Neuron (in vitro differentiated cells): ENCODE measurements at regions not wholly inside any gene's neighbourhood (a gene's known extent, or its start where the extent isn't known, plus 50 kb on each side); places are given as distances from the start of the nearest gene placed in this dataset.

Experiments used
- H2AFZ ChIP-seq: one replicate; pipeline ENCODE4 v1.6.1; 2013; ENCODE audit warnings: low read depth, mild to moderate bottlenecking, inconsistent platforms, low read length, moderate library complexity
- H3K27me3 ChIP-seq: one replicate; pipeline ENCODE4 v1.6.1; 2013; ENCODE audit warnings: low read length; ENCODE audit not compliant: insufficient read depth
- H3K36me3 ChIP-seq: one replicate; pipeline ENCODE4 v1.6.1; 2013; ENCODE audit warnings: low read length; ENCODE audit not compliant: insufficient read depth
- H3K4me1 ChIP-seq: one replicate; pipeline ENCODE4 v1.6.1; 2013; ENCODE audit warnings: low read length; ENCODE audit not compliant: insufficient read depth
- H3K4me3 ChIP-seq: 2 replicates; pipeline ENCODE4 v1.5.1; 2013; ENCODE audit warnings: mild to moderate bottlenecking, low read length, moderate library complexity
- H3K9me3 ChIP-seq: one replicate; pipeline ENCODE4 v1.6.1; 2013; ENCODE audit warnings: low read length

DNA sequence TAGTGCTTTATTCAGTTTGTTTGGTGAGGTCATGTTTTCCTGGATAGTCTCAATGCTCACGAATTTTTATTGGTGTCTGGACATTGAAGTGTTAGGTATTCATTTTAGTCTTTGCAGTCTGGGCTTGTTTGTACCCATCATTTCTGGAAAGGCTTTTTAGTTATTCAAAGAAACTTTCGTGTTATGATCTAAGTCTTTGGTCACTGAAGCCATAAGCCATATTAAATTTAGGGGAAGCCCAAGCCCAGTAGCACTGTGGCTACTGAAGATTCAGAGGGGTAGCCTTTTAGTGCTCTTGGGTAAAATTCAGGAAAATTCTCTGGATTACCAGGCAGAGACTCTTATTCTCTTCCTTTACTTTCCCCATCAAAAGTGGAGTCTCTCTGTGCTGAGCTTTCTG is 56.2 kb upstream of the PEX5L start:
- no peak overlapping the region for H2AFZ ChIP-seq
- H3K36me3 ChIP-seq, result no peaks in the 10 kb centered on the region
- H3K4me1 ChIP-seq, result no peaks in the 10 kb centered on the region
- no peaks in the 10 kb centered on the region for H3K27me3 ChIP-seq
- no peak overlapping the region for H3K4me3 ChIP-seq
- no peaks in the 10 kb centered on the region for H3K9me3 ChIP-seq

DNA sequence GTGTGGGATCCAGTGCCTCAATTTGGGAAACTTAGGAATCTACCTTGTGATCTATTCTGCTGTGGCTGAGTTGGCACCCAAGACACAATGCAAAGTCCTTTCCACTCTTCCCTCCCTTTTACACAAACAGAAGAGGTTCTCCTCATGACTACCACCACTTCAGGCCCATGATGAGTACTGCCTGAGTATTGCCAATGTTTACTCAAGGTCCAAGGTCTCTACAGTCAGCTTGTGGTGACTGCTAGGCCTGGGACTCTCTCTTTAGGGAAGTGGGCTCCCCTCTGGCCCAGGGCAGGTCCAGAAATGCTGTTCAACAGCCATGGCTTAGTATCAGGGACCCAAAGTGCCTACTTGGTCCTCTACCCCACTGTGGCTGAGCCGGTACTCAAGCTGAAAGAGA is 56.8 kb upstream of the PEX5L start:
- no peak overlapping the region for H3K4me3 ChIP-seq
- H3K27me3 ChIP-seq, result no peaks in the 10 kb centered on the region
- H3K4me1 ChIP-seq, result no peaks in the 10 kb centered on the region
- H2AFZ ChIP-seq, result no peak overlapping the region
- H3K36me3 ChIP-seq, result no peaks in the 10 kb centered on the region
- no peaks in the 10 kb centered on the region for H3K9me3 ChIP-seq

GRCh38 chr3:180097626-180098025 is 60.9 kb upstream of the PEX5L start:
- Histone ChIP-seq H3K4me1 (no peaks in the 10 kb centered on the region), H3K36me3 (no peaks in the 10 kb centered on the region), H3K9me3 (no peaks in the 10 kb centered on the region), H3K27me3 (peaks cover 3% of the 10 kb centered on the region), H3K4me3 (no peak overlapping the region), H2AFZ (no peak overlapping the region)

- H3K4me1 ChIP-seq, result no peaks in the 10 kb centered on the region
- H3K4me3 ChIP-seq, result no peak overlapping the region
- peaks cover 3% of the 10 kb centered on the region for H3K27me3 ChIP-seq
- H3K36me3 ChIP-seq, result no peaks in the 10 kb centered on the region
- no peak overlapping the region for H2AFZ ChIP-seq
- H3K9me3 ChIP-seq, result no peaks in the 10 kb centered on the region
These were observed 65.4 kb upstream of the PEX5L start for GRCh38 chr3:180102134-180102533.

GRCh38 chr3:180102604-180103003 is 65.9 kb upstream of the PEX5L start:
- Histone ChIP-seq H3K36me3 (no peaks in the 10 kb centered on the region), H3K4me1 (no peaks in the 10 kb centered on the region), H3K27me3 (peaks cover 3% of the 10 kb centered on the region), H2AFZ (no peak overlapping the region), H3K9me3 (no peaks in the 10 kb centered on the region), H3K4me3 (no peak overlapping the region)

GRCh38 chr3:180116203-180116602 is 79.5 kb upstream of the PEX5L start:
- Histone ChIP-seq H2AFZ (no peak overlapping the region), H3K4me1 (no peaks in the 10 kb centered on the region), H3K27me3 (no peaks in the 10 kb centered on the region), H3K36me3 (no peaks in the 10 kb centered on the region), H3K4me3 (no peak overlapping the region), H3K9me3 (no peaks in the 10 kb centered on the region)

GRCh38 chr3:180116658-180117057 is 79.9 kb upstream of the PEX5L start:
- Histone ChIP-seq H3K36me3 (no peaks in the 10 kb centered on the region), H2AFZ (no peak overlapping the region), H3K27me3 (no peaks in the 10 kb centered on the region), H3K9me3 (no peaks in the 10 kb centered on the region), H3K4me1 (no peaks in the 10 kb centered on the region), H3K4me3 (no peak overlapping the region)

- Histone ChIP-seq H3K4me1 (no peaks in the 10 kb centered on the region), H3K27me3 (no peaks in the 10 kb centered on the region), H2AFZ (no peak overlapping the region), H3K9me3 (no peaks in the 10 kb centered on the region), H3K4me3 (no peak overlapping the region), H3K36me3 (no peaks in the 10 kb centered on the region)
These were observed 80.8 kb upstream of the PEX5L start for GRCh38 chr3:180117381-180118163.

GRCh38 chr3:180119567-180119966 is 82.8 kb upstream of the PEX5L start:
- H3K4me1 ChIP-seq, result no peaks in the 10 kb centered on the region
- H3K36me3 ChIP-seq, result no peaks in the 10 kb centered on the region
- no peak overlapping the region for H2AFZ ChIP-seq
- H3K9me3 ChIP-seq, result no peaks in the 10 kb centered on the region
- H3K4me3 ChIP-seq, result no peak overlapping the region
- no peaks in the 10 kb centered on the region for H3K27me3 ChIP-seq

GRCh38 chr3:180123928-180124327 is 87.2 kb upstream of the PEX5L start:
- H3K4me3 ChIP-seq, result no peak overlapping the region
- no peaks in the 10 kb centered on the region for H3K27me3 ChIP-seq
- H3K9me3 ChIP-seq, result no peaks in the 10 kb centered on the region
- H3K4me1 ChIP-seq, result no peaks in the 10 kb centered on the region
- no peak overlapping the region for H2AFZ ChIP-seq
- no peaks in the 10 kb centered on the region for H3K36me3 ChIP-seq

DNA sequence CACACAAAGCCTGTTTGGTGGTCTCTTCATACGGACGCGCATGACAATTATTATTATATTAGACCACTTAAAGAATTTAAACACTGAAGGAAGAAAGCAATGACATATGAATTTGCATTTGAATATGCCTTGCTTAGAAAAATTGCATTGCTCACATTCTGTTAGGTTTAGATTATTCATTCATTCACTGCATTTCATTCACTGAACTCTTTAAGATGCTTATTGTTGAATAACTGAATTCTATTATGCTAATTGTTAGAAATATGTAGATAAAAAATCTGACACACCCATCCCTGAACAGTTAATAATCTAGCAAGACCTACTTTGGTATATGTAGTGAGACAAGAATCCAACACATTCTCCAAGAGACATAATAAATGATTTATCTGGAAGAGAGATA is 94.4 kb upstream of the PEX5L start:
- Histone ChIP-seq H3K4me1 (peaks cover 2% of the 10 kb centered on the region), H3K4me3 (no peak overlapping the region), H2AFZ (no peak overlapping the region), H3K27me3 (no peaks in the 10 kb centered on the region), H3K36me3 (no peaks in the 10 kb centered on the region), H3K9me3 (no peaks in the 10 kb centered on the region)

DNA sequence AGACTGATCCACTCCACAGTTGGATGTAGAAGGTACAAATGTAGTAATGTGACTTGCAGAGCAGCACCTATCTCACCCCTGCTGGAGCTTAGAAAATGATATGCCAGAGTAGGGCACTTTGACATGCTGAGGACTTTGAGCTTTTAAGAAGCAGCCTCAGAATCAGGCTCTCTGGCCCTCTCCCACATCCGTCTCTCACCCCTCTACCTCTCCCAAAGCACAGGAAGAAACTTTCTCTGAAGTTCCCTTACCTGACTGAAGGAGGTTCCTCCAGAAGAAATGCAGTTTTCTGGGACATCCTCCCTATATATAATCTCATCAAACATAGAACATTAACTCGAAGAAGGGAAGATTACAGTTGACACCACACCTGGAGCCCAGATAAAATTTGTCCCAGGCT is 98.4 kb upstream of the PEX5L start:
- H3K36me3 ChIP-seq, result no peaks in the 10 kb centered on the region
- H3K4me3 ChIP-seq, result no peak overlapping the region
- H2AFZ ChIP-seq, result no peak overlapping the region
- H3K27me3 ChIP-seq, result no peaks in the 10 kb centered on the region
- H3K4me1 ChIP-seq, result peaks cover 2% of the 10 kb centered on the region
- H3K9me3 ChIP-seq, result no peaks in the 10 kb centered on the region

GRCh38 chr3:180138871-180139270 is 102.1 kb upstream of the PEX5L start:
- Histone ChIP-seq H3K27me3 (no peaks in the 10 kb centered on the region), H2AFZ (no peak overlapping the region), H3K4me3 (no peak overlapping the region), H3K36me3 (no peaks in the 10 kb centered on the region), H3K9me3 (no peaks in the 10 kb centered on the region), H3K4me1 (no peaks in the 10 kb centered on the region)

GRCh38 chr3:180142041-180142440 is 105.3 kb upstream of the PEX5L start:
- no peaks in the 10 kb centered on the region for H3K4me1 ChIP-seq
- no peak overlapping the region for H2AFZ ChIP-seq
- no peaks in the 10 kb centered on the region for H3K9me3 ChIP-seq

More at GRCh38 chr3:180142041-180142440, 105.3 kb upstream of the PEX5L start:
- no peaks in the 10 kb centered on the region for H3K36me3 ChIP-seq
- no peaks in the 10 kb centered on the region for H3K27me3 ChIP-seq
- no peak overlapping the region for H3K4me3 ChIP-seq
